ENCODE measurements at regions not wholly inside any gene's neighbourhood (a gene's known extent, or its start where the extent isn't known, plus 50 kb on each side); places are given as distances from the start of the nearest gene placed in this dataset.

- TF ChIP-seq, protein P1, sequence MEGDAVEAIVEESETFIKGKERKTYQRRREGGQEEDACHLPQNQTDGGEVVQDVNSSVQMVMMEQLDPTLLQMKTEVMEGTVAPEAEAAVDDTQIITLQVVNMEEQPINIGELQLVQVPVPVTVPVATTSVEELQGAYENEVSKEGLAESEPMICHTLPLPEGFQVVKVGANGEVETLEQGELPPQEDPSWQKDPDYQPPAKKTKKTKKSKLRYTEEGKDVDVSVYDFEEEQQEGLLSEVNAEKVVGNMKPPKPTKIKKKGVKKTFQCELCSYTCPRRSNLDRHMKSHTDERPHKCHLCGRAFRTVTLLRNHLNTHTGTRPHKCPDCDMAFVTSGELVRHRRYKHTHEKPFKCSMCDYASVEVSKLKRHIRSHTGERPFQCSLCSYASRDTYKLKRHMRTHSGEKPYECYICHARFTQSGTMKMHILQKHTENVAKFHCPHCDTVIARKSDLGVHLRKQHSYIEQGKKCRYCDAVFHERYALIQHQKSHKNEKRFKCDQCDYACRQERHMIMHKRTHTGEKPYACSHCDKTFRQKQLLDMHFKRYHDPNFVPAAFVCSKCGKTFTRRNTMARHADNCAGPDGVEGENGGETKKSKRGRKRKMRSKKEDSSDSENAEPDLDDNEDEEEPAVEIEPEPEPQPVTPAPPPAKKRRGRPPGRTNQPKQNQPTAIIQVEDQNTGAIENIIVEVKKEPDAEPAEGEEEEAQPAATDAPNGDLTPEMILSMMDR (IDR thresholded peaks at IDR 0.05): no peak
- TF ChIP-seq POLR2A (IDR thresholded peaks at IDR 0.05): no peak
- no peak for TF ChIP-seq POLR2AphosphoS5 (IDR thresholded peaks at IDR 0.05)
These were observed 438.9 kb downstream of the SATB2 start for GRCh38 chr2:199018826-199019225.

Data from suprapubic skin (tissue), 4 donors.